DMS 273 (cell line): ENCODE measurements at regions not wholly inside any gene's neighbourhood (a gene's known extent, or its start where the extent isn't known, plus 50 kb on each side); places are given as distances from the start of the nearest gene placed in this dataset.
A peak's percentile ranks its signal among the peaks of the same experiment; 100 is the strongest.
"Not testable (repeated sequence)": the region's sequence is repeated elsewhere in the genome, so short reads cannot be mapped to it uniquely, and the experiment has no call there.

Experiments used
- DNase-seq: peaks from one replicate; lab custom pipeline; 2025; ENCODE audit not compliant: unreplicated experiment; lab: John Stamatoyannopoulos, UW

GRCh38 chr12:131529196-131530040 lies 181.5 kb upstream of the SFSWAP start:
- no peak for DNase-seq

- DNase-seq: peak; percentile 33
Measured at GRCh38 chr12:131530041-131530332, 180.9 kb upstream of the SFSWAP start.

GRCh38 chr12:131530422-131530821 lies 180.5 kb upstream of the SFSWAP start:
- peak; percentile 92 for DNase-seq

- no peak for DNase-seq
Measured at GRCh38 chr12:131533139-131533538, 177.8 kb upstream of the SFSWAP start.

- DNase-seq: no peak
Measured at GRCh38 chr12:131535779-131536178, 175.1 kb upstream of the SFSWAP start.

GRCh38 chr12:131536337-131536736 lies 174.6 kb upstream of the SFSWAP start:
- no peak for DNase-seq

GRCh38 chr12:131536766-131537165 lies 174.1 kb upstream of the SFSWAP start:
- no peak for DNase-seq

- DNase-seq: peak; percentile 17
Measured at GRCh38 chr12:131537267-131537958, 173.5 kb upstream of the SFSWAP start.

- no peak for DNase-seq
Measured at GRCh38 chr12:131539381-131539780, 171.5 kb upstream of the SFSWAP start.

- DNase-seq: no peak
Measured at GRCh38 chr12:131540138-131540623, 170.7 kb upstream of the SFSWAP start.

GRCh38 chr12:131541512-131541911 lies 169.4 kb upstream of the SFSWAP start:
- DNase-seq: not testable (repeated sequence)

GRCh38 chr12:131542351-131542750 lies 168.5 kb upstream of the SFSWAP start:
- DNase-seq: no peak

GRCh38 chr12:131543040-131543439 lies 167.8 kb upstream of the SFSWAP start:
- no peak for DNase-seq

- DNase-seq: no peak
Measured at GRCh38 chr12:131547555-131547954, 163.3 kb upstream of the SFSWAP start.

- DNase-seq: no peak
Measured at GRCh38 chr12:131550121-131550520, 160.8 kb upstream of the SFSWAP start.

- DNase-seq: no peak
Measured at GRCh38 chr12:131551675-131552491, 159.0 kb upstream of the SFSWAP start.

GRCh38 chr12:131552492-131552863 lies 158.4 kb upstream of the SFSWAP start:
- DNase-seq: no peak

- no peak for DNase-seq
Measured at GRCh38 chr12:131553096-131553777, 157.7 kb upstream of the SFSWAP start.

- no peak for DNase-seq
Measured at GRCh38 chr12:131555197-131555846, 155.6 kb upstream of the SFSWAP start.

- no peak for DNase-seq
Measured at GRCh38 chr12:131555866-131556265, 155.0 kb upstream of the SFSWAP start.
